Esophagus muscularis mucosa (tissue), 4 donors: ENCODE measurements at regions not wholly inside any gene's neighbourhood (a gene's known extent, or its start where the extent isn't known, plus 50 kb on each side); places are given as distances from the start of the nearest gene placed in this dataset.

Experiments
- EP300 ChIP-seq: sonication (generic); formaldehyde crosslinking; IDR thresholded peaks from one replicate; pipeline ENCODE4 v1.6.1; 2017; ENCODE audit warnings: antibody characterized with exemption
- POLR2A ChIP-seq: fragments of 450-650 bp; IDR thresholded peaks from one replicate; pipeline ENCODE4 v1.6.1; 2017; ENCODE audit warnings: antibody characterized with exemption, moderate library complexity, mild to moderate bottlenecking, low read depth
- TF ChIP-seq, protein P1 (sequence below), 3 experiments: fragments of 200-600 bp in 2 of 3; fragments of 450-650 bp in 1 of 3; sonication (generic) in 2 of 3; IDR thresholded peaks; one replicate each; pipeline ENCODE4 v1.5.1; 2017 to 2019; ENCODE audit warnings: antibody characterized with exemption in 3 of 3, mild to moderate bottlenecking in 2 of 3, moderate library complexity in 1 of 3

DNA sequence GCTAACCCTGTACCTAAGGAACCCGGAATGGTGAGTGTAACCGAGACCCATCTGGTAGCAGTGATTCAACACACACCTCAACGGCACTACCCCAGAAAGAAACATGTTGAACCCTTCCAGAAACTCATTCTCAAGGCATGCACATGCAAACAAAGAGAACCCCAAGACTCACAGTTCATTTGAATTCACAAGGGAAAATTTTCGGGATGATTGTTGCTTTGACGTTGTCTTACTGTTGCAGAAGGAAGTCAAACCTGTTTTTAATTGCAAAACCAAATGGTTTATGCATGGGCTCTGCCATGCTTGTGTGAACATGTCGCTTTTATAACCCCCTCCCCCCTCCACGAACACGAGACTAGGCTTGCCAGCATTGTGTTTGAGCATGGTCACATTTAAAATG, 539.7 kb downstream of the GATA3 start:
- TF ChIP-seq, protein P1, sequence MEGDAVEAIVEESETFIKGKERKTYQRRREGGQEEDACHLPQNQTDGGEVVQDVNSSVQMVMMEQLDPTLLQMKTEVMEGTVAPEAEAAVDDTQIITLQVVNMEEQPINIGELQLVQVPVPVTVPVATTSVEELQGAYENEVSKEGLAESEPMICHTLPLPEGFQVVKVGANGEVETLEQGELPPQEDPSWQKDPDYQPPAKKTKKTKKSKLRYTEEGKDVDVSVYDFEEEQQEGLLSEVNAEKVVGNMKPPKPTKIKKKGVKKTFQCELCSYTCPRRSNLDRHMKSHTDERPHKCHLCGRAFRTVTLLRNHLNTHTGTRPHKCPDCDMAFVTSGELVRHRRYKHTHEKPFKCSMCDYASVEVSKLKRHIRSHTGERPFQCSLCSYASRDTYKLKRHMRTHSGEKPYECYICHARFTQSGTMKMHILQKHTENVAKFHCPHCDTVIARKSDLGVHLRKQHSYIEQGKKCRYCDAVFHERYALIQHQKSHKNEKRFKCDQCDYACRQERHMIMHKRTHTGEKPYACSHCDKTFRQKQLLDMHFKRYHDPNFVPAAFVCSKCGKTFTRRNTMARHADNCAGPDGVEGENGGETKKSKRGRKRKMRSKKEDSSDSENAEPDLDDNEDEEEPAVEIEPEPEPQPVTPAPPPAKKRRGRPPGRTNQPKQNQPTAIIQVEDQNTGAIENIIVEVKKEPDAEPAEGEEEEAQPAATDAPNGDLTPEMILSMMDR (IDR thresholded peaks at IDR 0.05): no peak
- TF ChIP-seq EP300 (no peak), POLR2A (no peak)
